Midbrain (tissue), 1 donor: ENCODE measurements at regions not wholly inside any gene's neighbourhood (a gene's known extent, or its start where the extent isn't known, plus 50 kb on each side); places are given as distances from the start of the nearest gene placed in this dataset.
"Not testable (repeated sequence)": the region's sequence is repeated elsewhere in the genome, so short reads cannot be mapped to it uniquely, and the experiment has no call there.

Experiments used
- DNase-seq: peaks from one replicate; lab custom pipeline; 2025; lab: John Stamatoyannopoulos, UW

- no peak for DNase-seq
Measured at GRCh38 chr15:95075792-95076677, 844.7 kb downstream of the MCTP2 start.

DNA sequence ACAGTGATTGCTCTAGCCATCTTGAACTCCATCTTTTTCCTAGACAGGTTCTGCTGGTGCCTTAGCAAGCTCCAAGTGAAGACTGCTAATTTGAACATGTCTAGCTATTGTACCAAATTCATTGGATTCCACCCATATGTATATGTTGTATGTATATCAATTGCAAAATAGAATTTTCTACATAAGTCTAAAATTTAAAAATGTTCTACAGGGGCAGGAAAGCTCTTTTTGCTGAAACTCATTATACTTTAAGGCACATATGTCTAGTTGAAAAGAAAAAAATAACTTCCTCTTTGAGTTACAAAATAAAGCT is 845.3 kb downstream of the MCTP2 start:
- DNase-seq: no peak

GRCh38 chr15:95078003-95078402 is 846.6 kb downstream of the MCTP2 start:
- no peak for DNase-seq

DNA sequence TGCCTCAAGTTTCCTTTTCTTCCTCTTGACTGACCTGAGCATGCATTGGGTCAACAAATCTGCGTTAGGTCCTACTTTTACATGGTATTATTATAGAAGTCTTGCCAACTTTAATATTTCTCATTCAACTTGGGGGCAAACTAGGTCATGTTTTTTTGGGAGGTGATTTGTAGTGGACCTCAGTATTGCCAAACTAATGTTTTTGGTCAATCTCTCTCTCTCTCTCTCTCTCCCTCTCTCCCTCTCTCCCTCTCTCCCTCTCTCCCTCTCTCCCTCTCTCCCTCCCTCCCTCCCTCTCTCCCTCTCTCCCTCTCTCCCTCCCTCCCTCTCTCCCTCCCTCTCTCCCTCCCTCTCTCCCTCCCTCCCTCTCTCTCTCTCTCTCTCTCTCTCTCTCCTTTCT is 848.9 kb downstream of the MCTP2 start:
- not testable (repeated sequence) for DNase-seq

- DNase-seq: no peak
Measured at GRCh38 chr15:95085056-95085455, 853.7 kb downstream of the MCTP2 start.

DNA sequence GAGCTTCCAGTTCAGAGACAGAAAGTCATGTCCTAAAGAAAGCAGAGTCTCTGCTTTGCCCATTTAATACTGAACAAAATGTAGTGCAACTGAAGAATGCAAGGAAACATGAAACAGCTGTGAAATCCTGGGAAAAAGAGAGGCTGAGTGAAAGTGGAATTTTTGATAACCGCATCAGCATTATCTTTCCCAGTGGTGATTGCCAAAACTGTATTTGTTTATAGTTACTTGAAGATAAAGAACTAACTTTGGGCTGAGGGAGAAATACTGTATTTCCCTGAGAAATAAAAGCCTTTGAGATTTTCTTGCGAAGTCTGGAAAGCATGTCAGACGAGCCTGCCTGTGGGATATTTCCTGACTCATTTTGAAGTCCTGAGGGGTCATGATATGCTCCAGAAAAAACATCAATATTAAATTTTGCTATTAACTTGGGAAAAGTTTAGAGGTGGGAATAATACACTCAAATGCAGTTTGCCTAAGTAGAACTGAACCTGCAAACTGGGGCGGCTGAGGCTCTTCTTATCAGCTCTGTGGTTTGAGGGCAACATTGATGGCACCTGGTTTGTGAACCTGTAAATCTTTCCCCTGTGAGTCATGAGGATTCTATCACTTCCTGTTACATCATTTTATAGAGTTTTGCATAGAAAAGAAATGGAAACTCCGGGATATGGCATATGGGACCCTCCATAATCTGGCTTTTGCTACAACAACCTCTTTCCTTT is 855.3 kb downstream of the MCTP2 start:
- no peak for DNase-seq

DNA sequence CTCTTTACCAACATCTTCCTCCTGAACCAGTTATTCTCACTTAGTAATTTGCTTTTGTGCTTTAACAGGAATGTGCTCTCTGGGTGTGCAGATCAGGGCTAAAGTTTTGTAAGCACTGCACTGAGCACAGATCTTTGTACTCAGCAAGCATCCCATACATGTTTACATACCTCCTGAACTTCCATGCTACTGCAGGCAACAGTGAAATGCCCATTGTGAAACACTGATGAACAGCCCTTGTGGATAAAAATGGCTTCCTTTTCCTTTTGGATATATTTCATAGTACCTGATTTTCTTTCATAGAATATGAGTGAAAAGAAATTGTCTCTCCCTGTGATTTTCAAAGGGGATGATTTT is 855.9 kb downstream of the MCTP2 start:
- DNase-seq: no peak

- no peak for DNase-seq
Measured at GRCh38 chr15:95091444-95091843, 860.1 kb downstream of the MCTP2 start.

DNA sequence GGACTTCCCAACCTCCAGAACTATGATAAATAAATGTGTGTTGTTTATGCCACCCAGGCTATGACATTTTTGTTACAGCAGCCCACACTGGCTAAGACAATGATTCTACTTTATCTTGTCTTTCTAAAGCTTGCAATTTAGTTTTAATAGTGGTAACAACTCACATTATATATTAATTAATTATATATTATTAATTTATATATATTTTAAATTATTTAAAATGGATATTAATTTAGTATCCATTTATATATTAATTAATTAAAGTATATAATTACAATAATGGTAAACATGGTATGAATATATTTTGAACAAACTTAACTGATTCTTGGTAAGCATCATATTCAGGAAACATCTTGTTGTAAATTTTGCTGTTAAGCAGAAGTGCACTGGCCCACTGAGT is 863.9 kb downstream of the MCTP2 start:
- no peak for DNase-seq

GRCh38 chr15:95096651-95097050 is 865.3 kb downstream of the MCTP2 start:
- no peak for DNase-seq

DNA sequence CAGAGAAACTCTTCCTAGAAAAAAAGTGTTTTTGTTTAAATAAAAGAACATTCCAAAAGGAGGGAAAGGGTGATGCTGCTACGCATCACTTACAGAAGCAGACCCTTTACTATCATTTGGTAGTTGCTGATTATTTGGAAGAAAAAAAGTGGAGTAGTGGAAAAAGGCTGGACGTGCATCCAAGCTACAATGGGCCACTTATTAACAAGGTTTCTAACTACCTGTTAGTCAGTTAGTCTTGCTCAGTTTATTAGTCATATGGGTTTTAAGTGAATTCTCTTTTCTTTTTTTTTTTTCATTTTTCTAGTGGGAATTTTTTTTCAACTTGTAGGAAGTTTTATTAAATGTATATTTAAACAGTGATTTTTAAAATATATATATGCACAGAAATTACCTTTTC is 866.0 kb downstream of the MCTP2 start:
- no peak for DNase-seq

DNA sequence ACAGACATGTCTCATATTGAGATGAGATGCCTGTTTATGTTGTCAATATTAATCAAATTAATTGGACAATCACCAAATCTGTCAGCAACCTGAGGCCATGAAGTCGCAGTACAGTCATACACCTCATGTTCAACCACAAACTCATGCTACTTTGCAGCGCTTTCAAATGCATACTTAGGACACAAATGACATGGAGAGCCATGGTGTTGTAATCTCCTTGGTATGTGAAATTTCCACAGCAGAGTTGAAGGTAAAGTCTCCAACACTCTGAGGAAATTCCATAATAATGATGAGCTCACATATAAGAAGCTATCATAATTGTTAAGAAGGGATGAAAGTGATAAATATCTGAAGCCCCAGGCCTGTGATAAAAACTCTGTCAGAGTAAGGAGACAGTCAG is 873.9 kb downstream of the MCTP2 start:
- DNase-seq: no peak

DNA sequence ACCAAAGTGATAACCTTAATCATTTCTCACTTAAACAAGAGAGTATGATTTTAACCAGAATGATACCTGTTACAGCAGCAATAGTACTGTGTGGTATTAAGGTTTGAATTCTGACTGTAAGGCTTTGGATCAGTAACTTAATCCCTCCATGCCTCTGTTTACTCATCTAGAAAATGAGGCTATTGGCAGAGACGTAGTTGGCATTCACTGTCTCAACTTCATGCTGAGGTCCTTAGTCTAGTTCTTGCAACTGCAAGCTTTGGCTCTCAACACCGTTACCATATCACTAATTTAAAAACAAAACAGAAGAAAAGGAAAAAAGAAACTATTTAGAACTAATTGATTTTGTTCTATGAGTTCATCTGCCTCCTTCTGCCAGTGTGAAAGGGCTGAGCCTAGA is 875.4 kb downstream of the MCTP2 start:
- DNase-seq: peak; percentile 8

DNA sequence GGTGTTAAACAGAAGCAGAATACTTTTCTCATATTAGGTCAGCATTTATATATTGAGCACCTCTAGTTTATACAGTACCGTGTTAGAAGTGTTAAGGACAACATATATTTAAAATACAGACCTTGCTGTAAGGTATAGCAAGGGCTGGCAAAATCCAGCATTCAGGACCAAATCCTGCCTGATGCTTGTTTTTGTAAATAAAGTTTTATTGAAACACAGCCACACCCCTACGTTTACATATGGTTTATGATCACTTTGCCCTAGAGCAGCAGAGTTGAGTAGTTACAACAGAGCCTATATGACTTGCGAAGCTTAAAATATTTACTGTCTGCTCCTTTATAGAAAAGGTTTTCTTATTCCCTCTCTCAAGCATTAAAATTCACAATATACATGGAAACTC is 877.3 kb downstream of the MCTP2 start:
- DNase-seq: no peak

DNA sequence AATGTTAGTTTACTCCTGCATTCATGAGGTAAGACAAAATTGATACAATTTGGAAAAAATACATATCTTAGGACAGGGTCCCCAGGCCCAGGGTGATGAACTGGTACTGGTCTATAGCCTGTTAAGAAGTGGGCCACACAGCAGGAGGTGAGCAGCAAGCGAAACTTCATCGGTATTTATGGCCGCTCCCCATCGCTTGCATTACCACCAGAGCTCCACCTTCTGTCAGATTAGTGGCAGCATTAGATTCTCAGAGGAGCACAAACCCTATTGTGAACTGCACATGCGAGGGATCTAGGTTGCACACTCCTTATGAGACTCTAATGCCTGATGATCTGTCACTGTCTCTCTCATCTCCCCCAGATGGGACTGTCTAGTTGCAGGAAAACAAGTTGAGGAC is 880.6 kb downstream of the MCTP2 start:
- DNase-seq: no peak

- no peak for DNase-seq
Measured at GRCh38 chr15:95113041-95113440, 881.7 kb downstream of the MCTP2 start.

DNA sequence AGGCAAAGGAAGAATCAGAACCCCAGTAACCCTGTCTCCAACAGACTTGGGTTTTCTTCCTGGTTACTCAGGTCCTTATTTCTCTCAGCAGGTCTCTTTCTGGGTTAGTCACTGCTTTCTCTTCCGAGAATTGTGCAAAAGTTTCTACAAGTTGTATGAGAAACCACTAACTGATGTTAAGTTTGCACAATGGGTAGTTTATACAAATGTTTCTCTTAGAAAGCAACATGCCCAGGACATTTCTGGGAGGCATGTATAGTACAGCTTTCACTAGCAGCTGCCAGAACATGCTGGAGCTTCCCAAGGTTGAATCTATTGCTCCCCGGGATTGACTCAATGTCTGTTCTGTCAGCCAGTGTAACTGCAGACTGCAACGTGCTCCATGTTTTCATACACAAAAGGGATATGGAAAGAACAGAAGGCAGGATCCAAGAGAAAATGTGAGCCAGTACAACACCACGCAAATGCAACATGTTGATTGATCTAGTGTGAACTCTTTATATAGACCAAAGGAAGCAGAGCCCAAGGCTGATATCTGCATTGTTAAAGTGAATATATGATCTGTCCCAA is 887.8 kb downstream of the MCTP2 start:
- DNase-seq: no peak

DNA sequence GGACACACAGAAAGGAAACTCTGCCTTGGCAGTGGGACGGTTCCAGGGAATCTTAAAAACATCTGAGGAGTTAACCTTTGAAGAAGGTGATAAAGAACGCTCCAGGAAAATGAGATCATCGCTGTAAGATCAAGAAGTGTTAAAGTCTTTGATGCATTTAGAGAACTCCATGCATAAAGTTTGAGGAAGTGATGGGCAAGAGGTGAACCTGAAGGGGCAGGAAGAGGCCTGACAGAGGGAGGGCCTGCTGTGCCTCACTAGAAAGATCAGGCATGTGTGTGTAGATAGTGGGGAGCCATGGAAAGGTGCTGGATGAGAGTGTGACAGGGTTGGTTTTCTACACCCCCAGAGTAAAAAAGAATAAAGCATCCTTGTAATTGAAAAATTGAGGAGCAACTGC is 889.2 kb downstream of the MCTP2 start:
- DNase-seq: no peak

GRCh38 chr15:95121191-95121590 is 889.8 kb downstream of the MCTP2 start:
- no peak for DNase-seq

DNA sequence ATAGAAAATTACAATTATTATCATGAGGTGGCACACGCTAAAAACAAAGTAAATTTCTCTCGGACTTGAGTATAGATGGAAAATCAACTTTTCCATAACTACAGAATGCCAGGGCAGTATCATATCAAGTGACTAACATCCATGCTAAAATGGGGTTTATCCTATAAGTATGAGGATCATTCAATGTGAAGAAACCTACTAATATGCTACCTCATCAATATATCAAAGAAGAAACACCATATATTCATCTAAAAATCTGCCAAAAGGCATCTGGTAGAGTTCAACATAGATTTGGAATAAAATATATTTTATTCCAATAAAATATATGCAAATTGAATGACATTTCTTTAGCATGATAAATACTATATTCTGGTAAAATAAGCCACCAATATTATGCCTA is 894.4 kb downstream of the MCTP2 start:
- no peak for DNase-seq

- no peak for DNase-seq
Measured at GRCh38 chr15:95127356-95127755, 896.0 kb downstream of the MCTP2 start.

DNA sequence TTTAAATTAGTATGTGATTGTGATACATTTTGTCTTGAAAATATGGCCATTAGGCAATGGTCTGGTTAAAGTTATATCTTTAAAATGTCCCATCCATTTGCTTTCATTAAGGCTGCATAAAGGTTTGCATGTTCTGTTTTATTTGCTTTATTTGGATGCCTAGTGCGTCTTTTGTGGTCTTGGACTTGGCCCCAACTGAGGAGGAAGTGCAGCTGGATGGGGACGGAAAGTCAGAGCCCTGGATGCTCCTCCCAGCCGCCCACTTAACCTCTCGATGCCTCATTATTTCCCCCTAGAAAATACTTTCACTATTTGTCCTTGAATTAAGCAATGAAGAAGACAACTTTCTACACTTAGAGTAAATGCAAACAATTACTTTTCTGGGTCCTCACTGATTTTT is 898.2 kb downstream of the MCTP2 start:
- DNase-seq: no peak

DNA sequence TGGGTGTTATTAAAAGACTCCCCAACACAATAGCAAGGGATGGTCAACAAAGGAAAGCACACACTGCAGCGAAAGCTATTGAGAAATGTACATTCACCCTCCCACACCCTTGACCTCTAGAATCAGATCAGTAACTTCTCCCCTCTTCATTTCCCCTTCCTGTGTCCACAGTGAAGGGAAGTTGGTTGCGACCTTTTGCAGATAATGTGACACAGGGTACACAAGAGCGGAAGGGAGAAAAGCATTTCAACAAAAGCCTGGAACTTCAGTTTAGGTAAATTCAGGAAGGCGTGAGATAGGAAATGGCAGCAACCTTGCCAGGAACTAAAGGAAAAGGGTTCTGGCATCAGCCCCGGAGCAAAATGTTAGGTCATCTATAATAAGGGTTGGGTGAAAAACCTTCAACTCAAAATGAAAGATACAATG is 899.8 kb downstream of the MCTP2 start:
- DNase-seq: no peak
